Activated B cell treated with CpG ODN at 0.5 μM for 24 hours (primary cell): ENCODE measurements at regions not wholly inside any gene's neighbourhood (a gene's known extent, or its start where the extent isn't known, plus 50 kb on each side); places are given as distances from the start of the nearest gene placed in this dataset.

Experiments used
- ATAC-seq: fragments of 200-7000 bp; cut with Tn5 transposase; one replicate; pipeline ENCODE4 v1.10.0; 2021; ENCODE audit warnings: low read depth, mild to moderate bottlenecking, moderate library complexity
- CTCF ChIA-PET: fragments of 350-600 bp; sonication (Branson Sonifier 250); formaldehyde crosslinking; loops from one replicate; lab custom pipeline; 2021; ENCODE audit warnings: antibody characterized with exemption; lab: Charles Lee
- POLR2A ChIA-PET: fragments of 350-600 bp; sonication (Branson Sonifier 250); formaldehyde crosslinking; loops from one replicate; lab custom pipeline; 2021; ENCODE audit warnings: antibody characterized with exemption; lab: Charles Lee
- DNase-seq: peaks from one replicate; pipeline ENCODE4 v3.0.0; 2022
- H3K27ac Mint-ChIP-seq: one replicate; pipeline ENCODE4 v1.8.0; 2020; ENCODE audit warnings: mixed read lengths
- H3K27me3 Mint-ChIP-seq: one replicate; pipeline ENCODE4 v1.8.0; 2021; ENCODE audit warnings: mixed read lengths
- H3K36me3 Mint-ChIP-seq: one replicate; pipeline ENCODE4 v1.8.0; 2021; ENCODE audit warnings: low read depth, mixed read lengths
- H3K4me1 Mint-ChIP-seq: one replicate; pipeline ENCODE4 v1.8.0; 2021; ENCODE audit warnings: mixed read lengths
- H3K4me3 Mint-ChIP-seq: one replicate; pipeline ENCODE4 v1.8.0; 2020; ENCODE audit warnings: mild to moderate bottlenecking, mixed read lengths
- H3K9me3 Mint-ChIP-seq: one replicate; pipeline ENCODE4 v1.8.0; 2020; ENCODE audit warnings: mixed read lengths
- intact Hi-C: fragments of 100-400 bp; cut with micrococcal nuclease; formaldehyde crosslinking; loops from one replicate; pipeline ENCODE4 v1.15.1; 2024
- TF ChIP-seq, protein P1 (sequence below): fragments of 200-600 bp; IDR thresholded peaks from one replicate; pipeline ENCODE4 v1.8.0; 2022; ENCODE audit warnings: antibody characterized with exemption, mild to moderate bottlenecking

DNA sequence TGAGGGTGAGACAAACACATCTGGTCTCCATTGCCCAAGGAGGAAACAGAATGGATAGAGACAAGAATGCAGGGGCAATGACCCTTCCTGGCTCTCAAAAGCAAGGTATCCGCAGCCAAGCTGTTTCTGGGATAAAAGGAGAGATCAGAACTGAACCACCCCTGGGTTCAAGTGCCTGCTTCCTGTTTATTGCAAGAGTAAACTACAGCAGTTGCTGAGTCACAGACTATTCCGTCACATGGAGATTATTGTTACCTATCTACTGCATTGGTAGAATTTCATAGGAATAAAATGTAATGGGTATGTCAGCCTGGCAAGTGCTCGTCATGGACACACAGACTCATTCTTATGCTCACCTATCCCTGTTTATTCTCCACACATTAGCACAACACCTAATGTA is 821.6 kb downstream of the GRID1 start:
- CTCF ChIA-PET: no interaction called here
- DNase-seq (no peak), ATAC-seq (no peak)
- Mint-ChIP-seq H3K4me1 (no peaks in the 10 kb centered on the region), H3K9me3 (peaks cover 2% of the 10 kb centered on the region), H3K27me3 (peaks cover 3% of the 10 kb centered on the region), H3K36me3 (no peaks in the 10 kb centered on the region), H3K27ac (no peak overlapping the region), H3K4me3 (no peak overlapping the region)
- intact Hi-C loops: no loop called here
- POLR2A ChIA-PET: no interaction called here
- TF ChIP-seq, protein P1, sequence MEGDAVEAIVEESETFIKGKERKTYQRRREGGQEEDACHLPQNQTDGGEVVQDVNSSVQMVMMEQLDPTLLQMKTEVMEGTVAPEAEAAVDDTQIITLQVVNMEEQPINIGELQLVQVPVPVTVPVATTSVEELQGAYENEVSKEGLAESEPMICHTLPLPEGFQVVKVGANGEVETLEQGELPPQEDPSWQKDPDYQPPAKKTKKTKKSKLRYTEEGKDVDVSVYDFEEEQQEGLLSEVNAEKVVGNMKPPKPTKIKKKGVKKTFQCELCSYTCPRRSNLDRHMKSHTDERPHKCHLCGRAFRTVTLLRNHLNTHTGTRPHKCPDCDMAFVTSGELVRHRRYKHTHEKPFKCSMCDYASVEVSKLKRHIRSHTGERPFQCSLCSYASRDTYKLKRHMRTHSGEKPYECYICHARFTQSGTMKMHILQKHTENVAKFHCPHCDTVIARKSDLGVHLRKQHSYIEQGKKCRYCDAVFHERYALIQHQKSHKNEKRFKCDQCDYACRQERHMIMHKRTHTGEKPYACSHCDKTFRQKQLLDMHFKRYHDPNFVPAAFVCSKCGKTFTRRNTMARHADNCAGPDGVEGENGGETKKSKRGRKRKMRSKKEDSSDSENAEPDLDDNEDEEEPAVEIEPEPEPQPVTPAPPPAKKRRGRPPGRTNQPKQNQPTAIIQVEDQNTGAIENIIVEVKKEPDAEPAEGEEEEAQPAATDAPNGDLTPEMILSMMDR: no peak

DNA sequence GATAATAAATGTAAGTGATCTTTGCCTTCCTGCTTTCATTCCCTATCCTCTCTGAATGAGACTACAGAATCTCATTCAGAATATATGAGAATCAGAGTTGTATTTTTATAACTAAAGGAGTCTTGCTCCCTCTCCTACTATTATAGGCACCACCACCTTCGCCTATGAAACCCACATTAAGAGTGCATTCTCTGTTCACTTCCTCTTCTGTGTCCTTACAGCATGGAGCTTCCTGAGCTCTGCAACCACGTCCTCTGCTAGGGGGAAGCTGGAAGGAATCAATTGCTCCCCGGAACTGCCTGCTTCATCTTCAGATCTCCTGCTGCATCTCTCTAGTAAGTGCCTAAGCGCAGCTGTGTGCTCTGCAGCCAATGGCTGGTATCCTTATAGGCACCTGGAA is 820.7 kb downstream of the GRID1 start:
- no peaks in the 10 kb centered on the region for H3K36me3 Mint-ChIP-seq
- no peak for ATAC-seq
- H3K27me3 Mint-ChIP-seq: peaks cover 3% of the 10 kb centered on the region
- no peak overlapping the region for H3K4me3 Mint-ChIP-seq
- H3K27ac Mint-ChIP-seq: no peak overlapping the region
- TF ChIP-seq, protein P1: no peak
- H3K9me3 Mint-ChIP-seq: peaks cover 2% of the 10 kb centered on the region
- no peak for DNase-seq
- ChIA-PET CTCF (no interaction called here), POLR2A (no interaction called here)
- intact Hi-C loops: no loop called here
- H3K4me1 Mint-ChIP-seq: no peaks in the 10 kb centered on the region

DNA sequence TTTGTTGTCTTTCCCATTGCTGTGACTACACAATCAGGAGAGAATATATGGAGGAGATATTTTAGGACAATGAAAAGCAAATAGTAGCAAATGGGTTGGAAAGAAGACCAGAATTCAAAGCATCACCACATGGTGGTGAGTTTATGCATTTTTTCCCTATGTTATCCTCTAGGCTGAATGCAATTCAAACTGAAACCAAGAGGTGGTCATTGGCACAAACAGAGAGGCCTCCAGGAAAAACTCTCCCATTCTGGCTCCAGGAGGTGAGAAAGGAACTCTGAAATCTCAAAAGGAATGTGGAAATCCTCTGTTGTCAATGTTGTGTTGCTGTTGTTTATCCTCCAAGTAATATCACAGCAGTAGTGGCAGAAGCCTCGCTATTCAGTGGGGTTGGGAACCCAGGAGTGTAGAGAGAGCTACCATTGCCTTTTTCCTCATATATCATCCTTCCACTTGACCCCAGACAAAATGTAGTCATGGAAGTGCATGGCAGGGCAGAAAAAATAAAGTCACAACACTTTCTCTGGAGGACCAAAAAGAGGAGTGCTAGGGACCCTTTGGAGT is 819.1 kb downstream of the GRID1 start:
- peaks cover 2% of the 10 kb centered on the region for H3K9me3 Mint-ChIP-seq
- CTCF ChIA-PET: no interaction called here
- POLR2A ChIA-PET: no interaction called here
- no peak for DNase-seq
- intact Hi-C loops: no loop called here
- H3K27me3 Mint-ChIP-seq: peaks cover 3% of the 10 kb centered on the region
- no peak for ATAC-seq
- no peaks in the 10 kb centered on the region for H3K36me3 Mint-ChIP-seq
- H3K4me3 Mint-ChIP-seq: no peak overlapping the region
- TF ChIP-seq, protein P1: no peak
- no peak overlapping the region for H3K27ac Mint-ChIP-seq
- H3K4me1 Mint-ChIP-seq: no peaks in the 10 kb centered on the region

DNA sequence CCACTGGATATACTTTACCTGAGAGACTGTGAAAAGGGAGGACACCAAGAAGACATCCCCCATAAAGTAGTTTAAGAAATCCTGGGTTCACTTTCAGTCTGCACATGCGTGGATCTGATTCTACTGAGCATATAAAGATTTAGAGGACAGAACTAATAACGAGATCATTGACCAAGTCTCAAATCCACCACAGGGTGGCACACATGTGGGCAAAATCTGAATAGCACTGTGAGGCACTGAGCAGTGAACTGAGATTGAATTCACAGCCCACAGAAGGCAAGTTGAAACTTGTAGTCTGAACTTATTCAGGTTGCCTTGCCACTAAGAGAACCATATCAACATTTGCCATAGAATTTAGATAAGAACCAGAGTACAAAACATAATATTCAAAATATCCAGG is 818.6 kb downstream of the GRID1 start:
- CTCF ChIA-PET: no interaction called here
- H3K4me3 Mint-ChIP-seq: no peak overlapping the region
- ATAC-seq (no peak), DNase-seq (no peak)
- H3K9me3 Mint-ChIP-seq: peaks cover 2% of the 10 kb centered on the region
- H3K27me3 Mint-ChIP-seq: peaks cover 3% of the 10 kb centered on the region
- H3K36me3 Mint-ChIP-seq: no peaks in the 10 kb centered on the region
- no peaks in the 10 kb centered on the region for H3K4me1 Mint-ChIP-seq
- intact Hi-C loops: no loop called here
- TF ChIP-seq, protein P1: no peak
- POLR2A ChIA-PET: no interaction called here
- H3K27ac Mint-ChIP-seq: no peak overlapping the region
